ENCODE measurements at regions not wholly inside any gene's neighbourhood (a gene's known extent, or its start where the extent isn't known, plus 50 kb on each side); places are given as distances from the start of the nearest gene placed in this dataset.

DNA sequence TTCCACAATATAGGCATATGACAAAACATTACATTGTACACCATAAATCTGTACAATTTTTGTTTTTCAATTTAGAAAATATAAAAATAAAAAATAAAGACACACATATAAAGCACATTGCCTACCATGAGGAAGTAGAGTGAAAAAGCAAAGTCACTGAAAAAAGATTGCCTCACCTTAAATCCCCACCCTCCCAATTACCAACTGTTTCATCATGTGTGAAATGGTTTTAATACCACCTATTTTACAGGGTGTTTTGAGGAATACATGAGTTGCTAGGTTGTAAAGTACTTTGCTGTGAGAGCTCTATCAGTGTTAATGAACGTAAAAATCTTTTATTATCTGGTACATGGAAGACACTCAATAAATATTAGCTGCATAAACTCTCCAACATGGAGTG is 373.6 kb upstream of the NDST3 start:
- Histone ChIP-seq H3K79me2 (ENCODE audit: insufficient read depth, low read length) (no peaks in the 10 kb centered on the region), H3K4me2 (ENCODE audit: insufficient read depth, insufficient read length, low read length) (no peak overlapping the region), H2BK12ac (ENCODE audit: insufficient read length, low read depth, low read length) (no peak overlapping the region), H3K9ac (ENCODE audit: extremely low read depth, insufficient read length, low read length) (no peak overlapping the region), H2AFZ (ENCODE audit: low read length) (no peak overlapping the region), H3K56ac (ENCODE audit: insufficient read length, low read depth, low read length) (no peak overlapping the region), H2BK15ac (ENCODE audit: low read depth, low read length) (no peak overlapping the region), H4K8ac (replicated peaks; ENCODE audit: insufficient read length, low read depth, low read length) (no peak overlapping the region), H4K91ac (ENCODE audit: insufficient read length, low read depth, low read length) (no peak overlapping the region), H2BK20ac (ENCODE audit: low read depth, low read length, poor library complexity, severe bottlenecking) (no peak overlapping the region), H2BK5ac (ENCODE audit: insufficient read length, low read length) (no peak overlapping the region), H4K5ac (ENCODE audit: insufficient read length, low read depth, low read length) (no peak overlapping the region), H3K27me3 (ENCODE audit: insufficient read depth, low read length) (no peaks in the 10 kb centered on the region), H2BK120ac (ENCODE audit: low read depth, low read length, poor library complexity, severe bottlenecking) (no peak overlapping the region), H3T11ph (ENCODE audit: low read length) (no peak overlapping the region), H3K23me2 (ENCODE audit: insufficient read length, low read depth, low read length, poor library complexity, severe bottlenecking) (no peaks in the 10 kb centered on the region), H3K9me3 (ENCODE audit: control insufficient read depth, low read depth, low read length) (no peaks in the 10 kb centered on the region), H3K27ac (ENCODE audit: insufficient read length, low read depth, low read length) (no peak overlapping the region), H3K18ac (ENCODE audit: insufficient read length, low read depth, low read length) (no peak overlapping the region), H4K20me1 (ENCODE audit: control insufficient read depth, insufficient read depth, insufficient read length) (no peaks in the 10 kb centered on the region), H3K4me1 (ENCODE audit: insufficient read depth, low read length) (no peaks in the 10 kb centered on the region), H3K23ac (ENCODE audit: insufficient read length, low read depth, low read length) (no peak overlapping the region), H2AK5ac (ENCODE audit: insufficient read length, low read length) (no peak overlapping the region), H3K14ac (ENCODE audit: insufficient read depth, low read length) (no peak overlapping the region), H3K79me1 (ENCODE audit: insufficient read depth, low read depth, low read length, poor library complexity, severe bottlenecking) (no peaks in the 10 kb centered on the region), H3K4ac (ENCODE audit: low read depth, low read length) (no peak overlapping the region)
- Mint-ChIP-seq H3K27ac (no peak overlapping the region), H3K27me3 (ENCODE audit: low read depth) (no peaks in the 10 kb centered on the region), H3K9me3 (peaks cover 0 to 5% of the 10 kb centered on the region in 2 experiments; a peak in 2 of 5 replicates), H3K4me1 (no peaks in the 10 kb centered on the region), H3K36me3 (ENCODE audit: insufficient read depth in 1 of 3, low read depth in 3 of 3) (peaks cover 0 to 8% (median 0%) of the 10 kb centered on the region in 3 experiments; a peak in 1 of 7 replicates), H3K4me3 (no peak overlapping the region)
- no peak for DNase-seq
- TF ChIP-seq, protein P1, sequence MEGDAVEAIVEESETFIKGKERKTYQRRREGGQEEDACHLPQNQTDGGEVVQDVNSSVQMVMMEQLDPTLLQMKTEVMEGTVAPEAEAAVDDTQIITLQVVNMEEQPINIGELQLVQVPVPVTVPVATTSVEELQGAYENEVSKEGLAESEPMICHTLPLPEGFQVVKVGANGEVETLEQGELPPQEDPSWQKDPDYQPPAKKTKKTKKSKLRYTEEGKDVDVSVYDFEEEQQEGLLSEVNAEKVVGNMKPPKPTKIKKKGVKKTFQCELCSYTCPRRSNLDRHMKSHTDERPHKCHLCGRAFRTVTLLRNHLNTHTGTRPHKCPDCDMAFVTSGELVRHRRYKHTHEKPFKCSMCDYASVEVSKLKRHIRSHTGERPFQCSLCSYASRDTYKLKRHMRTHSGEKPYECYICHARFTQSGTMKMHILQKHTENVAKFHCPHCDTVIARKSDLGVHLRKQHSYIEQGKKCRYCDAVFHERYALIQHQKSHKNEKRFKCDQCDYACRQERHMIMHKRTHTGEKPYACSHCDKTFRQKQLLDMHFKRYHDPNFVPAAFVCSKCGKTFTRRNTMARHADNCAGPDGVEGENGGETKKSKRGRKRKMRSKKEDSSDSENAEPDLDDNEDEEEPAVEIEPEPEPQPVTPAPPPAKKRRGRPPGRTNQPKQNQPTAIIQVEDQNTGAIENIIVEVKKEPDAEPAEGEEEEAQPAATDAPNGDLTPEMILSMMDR (conservative IDR thresholded peaks at IDR 0.05): no peak
- WGBS (ENCODE audit: extremely low coverage, insufficient read length, low lambda C conversion rate): no CpG with 5 or more reads among the region's 1 CpG

All from H9 (cell line).